ENCODE measurements at regions not wholly inside any gene's neighbourhood (a gene's known extent, or its start where the extent isn't known, plus 50 kb on each side); places are given as distances from the start of the nearest gene placed in this dataset.

DNA sequence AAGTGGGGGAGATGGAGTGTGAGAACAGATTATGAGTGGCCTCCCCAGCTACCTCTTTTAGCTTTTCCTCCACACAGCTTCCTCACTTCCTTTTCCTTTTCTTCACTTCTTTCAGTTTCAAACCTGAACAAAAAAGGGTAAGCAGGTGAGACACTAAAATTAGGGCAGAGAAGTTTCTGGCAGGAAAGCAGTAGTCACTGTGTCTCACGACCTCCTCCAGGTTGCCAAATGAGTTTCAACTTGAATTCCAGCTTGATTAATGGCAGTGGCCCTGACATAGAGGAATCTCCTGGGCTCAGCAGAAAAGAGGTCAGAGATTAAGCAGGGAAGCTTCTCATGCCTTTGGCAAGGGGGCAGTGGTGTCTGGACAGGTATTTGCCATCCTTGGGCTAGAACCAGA lies 63.7 kb upstream of the SPINK5 start:
- TF ChIP-seq, protein P1, sequence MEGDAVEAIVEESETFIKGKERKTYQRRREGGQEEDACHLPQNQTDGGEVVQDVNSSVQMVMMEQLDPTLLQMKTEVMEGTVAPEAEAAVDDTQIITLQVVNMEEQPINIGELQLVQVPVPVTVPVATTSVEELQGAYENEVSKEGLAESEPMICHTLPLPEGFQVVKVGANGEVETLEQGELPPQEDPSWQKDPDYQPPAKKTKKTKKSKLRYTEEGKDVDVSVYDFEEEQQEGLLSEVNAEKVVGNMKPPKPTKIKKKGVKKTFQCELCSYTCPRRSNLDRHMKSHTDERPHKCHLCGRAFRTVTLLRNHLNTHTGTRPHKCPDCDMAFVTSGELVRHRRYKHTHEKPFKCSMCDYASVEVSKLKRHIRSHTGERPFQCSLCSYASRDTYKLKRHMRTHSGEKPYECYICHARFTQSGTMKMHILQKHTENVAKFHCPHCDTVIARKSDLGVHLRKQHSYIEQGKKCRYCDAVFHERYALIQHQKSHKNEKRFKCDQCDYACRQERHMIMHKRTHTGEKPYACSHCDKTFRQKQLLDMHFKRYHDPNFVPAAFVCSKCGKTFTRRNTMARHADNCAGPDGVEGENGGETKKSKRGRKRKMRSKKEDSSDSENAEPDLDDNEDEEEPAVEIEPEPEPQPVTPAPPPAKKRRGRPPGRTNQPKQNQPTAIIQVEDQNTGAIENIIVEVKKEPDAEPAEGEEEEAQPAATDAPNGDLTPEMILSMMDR (IDR thresholded peaks at IDR 0.05; ENCODE audit: low read depth, low read length): no peak
- POLR2A ChIA-PET: no interaction called here
- no peak overlapping the region for H3K27ac ChIP-seq (ENCODE audit: low read depth, low read length)
- no peak overlapping the region for H3K4me3 ChIP-seq (ENCODE audit: low read depth, low read length)
- DNase-seq (ENCODE audit: low read depth, low spot score): no peak
- H3K27me3 ChIP-seq (ENCODE audit: control insufficient read depth, insufficient read depth, low read length): no peaks in the 10 kb centered on the region
- H3K9me3 ChIP-seq (ENCODE audit: control insufficient read depth, insufficient read depth, low read length): peaks cover 8% of the 10 kb centered on the region
- CTCF ChIA-PET: interaction anchor here (0.6 to 0.7 kb wide), 2 partner anchors 50 to 310 kb away, joined by 3 to 6 read pairs; no protein-coding TSS in a partner anchor

DNA sequence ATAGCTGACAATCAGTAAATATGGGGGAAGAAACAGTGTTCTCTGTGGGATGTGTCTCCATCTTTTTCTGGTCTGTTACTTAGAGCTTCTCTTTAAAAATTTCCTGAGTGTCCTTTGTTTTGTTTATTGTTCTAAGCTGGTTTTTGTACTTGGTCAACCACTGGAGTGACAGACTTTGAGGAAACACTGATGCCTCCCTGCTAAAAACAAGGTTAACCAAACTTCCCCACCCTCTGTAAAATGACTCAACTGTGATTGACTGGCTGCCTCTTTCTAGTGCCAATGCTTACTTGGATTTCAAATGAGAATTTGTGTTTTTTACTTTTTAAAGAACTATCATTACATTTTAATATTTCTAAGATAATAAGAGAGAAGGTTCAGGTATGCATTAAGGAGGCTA lies 65.1 kb upstream of the SPINK5 start:
- Histone ChIP-seq H3K9me3 (ENCODE audit: control insufficient read depth, insufficient read depth, low read length) (peaks cover 8% of the 10 kb centered on the region), H3K4me3 (ENCODE audit: low read depth, low read length) (no peak overlapping the region), H3K27me3 (ENCODE audit: control insufficient read depth, insufficient read depth, low read length) (no peaks in the 10 kb centered on the region), H3K27ac (ENCODE audit: low read depth, low read length) (no peak overlapping the region)
- DNase-seq (ENCODE audit: low read depth, low spot score): no peak
- POLR2A ChIA-PET: no interaction called here
- TF ChIP-seq, protein P1 (IDR thresholded peaks at IDR 0.05; ENCODE audit: low read depth, low read length): no peak
- CTCF ChIA-PET: no interaction called here

DNA sequence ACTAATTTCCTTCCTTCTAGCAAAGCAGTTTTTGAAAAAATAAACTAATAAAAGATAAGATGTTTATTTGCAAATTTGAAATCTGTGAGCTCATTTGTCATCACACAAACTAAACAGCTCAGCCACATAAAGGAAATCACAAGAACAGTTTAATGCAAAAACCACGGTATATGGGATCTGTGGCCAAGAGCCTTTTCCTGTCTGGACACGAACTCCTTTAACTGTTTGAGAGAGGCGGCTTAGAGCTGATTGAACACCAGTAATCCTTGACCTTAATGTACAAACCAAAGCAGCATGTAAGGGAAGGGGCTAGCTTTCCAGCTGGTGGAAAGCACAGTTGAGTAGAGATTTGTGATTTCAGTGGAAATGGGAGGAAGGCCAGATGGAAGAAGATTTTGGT lies 66.3 kb upstream of the SPINK5 start:
- ChIA-PET POLR2A (no interaction called here), CTCF (no interaction called here)
- TF ChIP-seq, protein P1 (IDR thresholded peaks at IDR 0.05; ENCODE audit: low read depth, low read length): no peak

DNA sequence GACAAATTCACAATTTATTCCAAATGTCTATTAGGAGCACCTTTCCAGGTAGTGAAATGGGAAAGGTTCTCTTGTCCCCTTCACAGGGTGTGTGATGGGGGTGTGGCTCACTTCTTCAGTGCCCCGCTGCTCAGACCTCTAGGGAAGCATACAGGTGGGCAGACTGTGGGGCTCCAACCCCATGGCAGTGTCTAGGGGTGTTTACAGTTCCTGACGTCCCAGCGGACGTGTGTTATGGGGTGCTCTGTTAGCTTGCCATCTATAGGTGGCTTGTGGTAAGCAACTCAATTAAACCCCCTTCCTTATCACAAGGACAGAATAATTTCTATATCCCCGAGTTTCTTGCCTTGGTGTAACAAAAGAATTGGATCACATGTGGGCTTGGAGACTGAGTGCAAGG lies 67.4 kb upstream of the SPINK5 start:
- TF ChIP-seq, protein P1 (IDR thresholded peaks at IDR 0.05; ENCODE audit: low read depth, low read length): no peak
- POLR2A ChIA-PET: no interaction called here
- no peak overlapping the region for H3K4me3 ChIP-seq (ENCODE audit: low read depth, low read length)
- CTCF ChIA-PET: no interaction called here
- H3K27me3 ChIP-seq (ENCODE audit: control insufficient read depth, insufficient read depth, low read length): no peaks in the 10 kb centered on the region
- no peak overlapping the region for H3K27ac ChIP-seq (ENCODE audit: low read depth, low read length)
- DNase-seq (ENCODE audit: low read depth, low spot score): no peak
- H3K9me3 ChIP-seq (ENCODE audit: control insufficient read depth, insufficient read depth, low read length): no peaks in the 10 kb centered on the region

More for the DNA sequence above, 66.3 kb upstream of the SPINK5 start:
- Histone ChIP-seq H3K27ac (ENCODE audit: low read depth, low read length) (no peak overlapping the region), H3K9me3 (ENCODE audit: control insufficient read depth, insufficient read depth, low read length) (peaks cover 8% of the 10 kb centered on the region), H3K27me3 (ENCODE audit: control insufficient read depth, insufficient read depth, low read length) (no peaks in the 10 kb centered on the region), H3K4me3 (ENCODE audit: low read depth, low read length) (no peak overlapping the region)
- no peak for DNase-seq (ENCODE audit: low read depth, low spot score)

DNA sequence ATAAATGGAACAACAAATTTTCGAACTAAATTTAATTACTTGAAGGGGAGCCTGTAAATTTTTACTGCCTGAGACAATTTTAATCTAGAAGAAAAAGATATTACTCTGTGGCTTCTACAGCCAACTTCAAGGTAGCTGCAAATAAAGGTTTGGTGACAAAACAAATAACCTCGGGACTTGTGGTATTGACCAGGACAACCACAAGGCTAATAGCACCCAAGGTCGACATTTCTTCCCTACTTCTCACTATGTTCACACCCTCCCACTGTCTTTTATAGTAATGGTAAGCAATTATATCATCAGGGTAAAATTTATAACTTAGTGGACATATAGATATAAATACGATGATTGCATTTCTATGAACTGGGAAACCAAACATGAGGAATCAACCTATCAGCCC lies 67.9 kb upstream of the SPINK5 start:
- no peak for DNase-seq (ENCODE audit: low read depth, low spot score)
- Histone ChIP-seq H3K27ac (ENCODE audit: low read depth, low read length) (no peak overlapping the region), H3K27me3 (ENCODE audit: control insufficient read depth, insufficient read depth, low read length) (no peaks in the 10 kb centered on the region), H3K9me3 (ENCODE audit: control insufficient read depth, insufficient read depth, low read length) (no peaks in the 10 kb centered on the region), H3K4me3 (ENCODE audit: low read depth, low read length) (no peak overlapping the region)
- TF ChIP-seq, protein P1 (IDR thresholded peaks at IDR 0.05; ENCODE audit: low read depth, low read length): no peak
- POLR2A ChIA-PET: no interaction called here
- CTCF ChIA-PET: no interaction called here
